Activated naive CD4-positive, alpha-beta T cell treated with anti-CD3 and anti-CD28 coated beads for 36 hours (primary cell): ENCODE measurements at regions not wholly inside any gene's neighbourhood (a gene's known extent, or its start where the extent isn't known, plus 50 kb on each side); places are given as distances from the start of the nearest gene placed in this dataset.
"Not testable (repeated sequence)": the region's sequence is repeated elsewhere in the genome, so short reads cannot be mapped to it uniquely, and the experiment has no call there.

ENCODE experiments used
- CTCF ChIA-PET: fragments of 350-600 bp; sonication (Branson Sonifier 250); formaldehyde crosslinking; loops from one replicate; lab custom pipeline; 2021; ENCODE audit warnings: antibody characterized with exemption; lab: Charles Lee
- DNase-seq: peaks from one replicate; pipeline ENCODE4 v3.0.0-alpha.2; 2020
- H3K27ac Mint-ChIP-seq: one replicate; pipeline ENCODE4 v1.8.0; 2021; ENCODE audit warnings: mild to moderate bottlenecking, mixed read lengths
- H3K27me3 Mint-ChIP-seq: one replicate; pipeline ENCODE4 v1.8.0; 2021; ENCODE audit warnings: low read depth, mixed read lengths
- H3K36me3 Mint-ChIP-seq: one replicate; pipeline ENCODE4 v1.8.0; 2021; ENCODE audit warnings: low read depth, mixed read lengths
- H3K4me1 Mint-ChIP-seq: one replicate; pipeline ENCODE4 v1.8.0; 2021; ENCODE audit warnings: low read depth, mixed read lengths
- H3K4me3 Mint-ChIP-seq: one replicate; pipeline ENCODE4 v1.8.0; 2021; ENCODE audit warnings: mild to moderate bottlenecking, moderate library complexity, mixed read lengths
- H3K9me3 Mint-ChIP-seq: one replicate; pipeline ENCODE4 v1.8.0; 2021; ENCODE audit warnings: mixed read lengths
- intact Hi-C: fragments of 100-400 bp; cut with micrococcal nuclease; formaldehyde crosslinking; loops from one replicate; pipeline ENCODE4 v1.15.1; 2023

GRCh38 chr4:129822701-129823100 lies 726.7 kb downstream of the C4orf33 start:
- no peak overlapping the region for H3K27ac Mint-ChIP-seq
- no peaks in the 10 kb centered on the region for H3K36me3 Mint-ChIP-seq
- no peak overlapping the region for H3K4me3 Mint-ChIP-seq
- CTCF ChIA-PET: no interaction called here
- no peaks in the 10 kb centered on the region for H3K9me3 Mint-ChIP-seq
- H3K4me1 Mint-ChIP-seq: no peaks in the 10 kb centered on the region
- H3K27me3 Mint-ChIP-seq: no peaks in the 10 kb centered on the region
- no peak for DNase-seq
- intact Hi-C loops: no loop called here

GRCh38 chr4:129823105-129823504 lies 727.2 kb downstream of the C4orf33 start:
- Mint-ChIP-seq H3K27me3 (no peaks in the 10 kb centered on the region), H3K36me3 (no peaks in the 10 kb centered on the region), H3K4me3 (no peak overlapping the region), H3K9me3 (no peaks in the 10 kb centered on the region), H3K27ac (no peak overlapping the region), H3K4me1 (no peaks in the 10 kb centered on the region)
- CTCF ChIA-PET: no interaction called here
- intact Hi-C loops: no loop called here
- no peak for DNase-seq

GRCh38 chr4:129829373-129829772 lies 733.4 kb downstream of the C4orf33 start:
- Mint-ChIP-seq H3K4me3 (no peak overlapping the region), H3K27ac (no peak overlapping the region), H3K4me1 (no peaks in the 10 kb centered on the region), H3K36me3 (no peaks in the 10 kb centered on the region), H3K9me3 (no peaks in the 10 kb centered on the region), H3K27me3 (no peaks in the 10 kb centered on the region)
- intact Hi-C loops: no loop called here
- CTCF ChIA-PET: no interaction called here
- no peak for DNase-seq

GRCh38 chr4:129839687-129840086 lies 743.7 kb downstream of the C4orf33 start:
- Mint-ChIP-seq H3K27ac (no peak overlapping the region), H3K4me3 (no peak overlapping the region), H3K9me3 (peaks cover 7% of the 10 kb centered on the region), H3K36me3 (no peaks in the 10 kb centered on the region), H3K27me3 (no peaks in the 10 kb centered on the region), H3K4me1 (no peaks in the 10 kb centered on the region)
- no peak for DNase-seq
- intact Hi-C loops: no loop called here
- CTCF ChIA-PET: no interaction called here

GRCh38 chr4:129842096-129842495 lies 746.1 kb downstream of the C4orf33 start:
- Mint-ChIP-seq H3K4me3 (no peak overlapping the region), H3K27ac (no peak overlapping the region), H3K27me3 (no peaks in the 10 kb centered on the region), H3K4me1 (no peaks in the 10 kb centered on the region), H3K36me3 (no peaks in the 10 kb centered on the region), H3K9me3 (peaks cover 10% of the 10 kb centered on the region)
- DNase-seq: no peak
- CTCF ChIA-PET: no interaction called here
- intact Hi-C loops: no loop called here

- Mint-ChIP-seq H3K9me3 (no peaks in the 10 kb centered on the region), H3K4me3 (no peak overlapping the region), H3K36me3 (no peaks in the 10 kb centered on the region), H3K27ac (no peak overlapping the region), H3K4me1 (no peaks in the 10 kb centered on the region), H3K27me3 (no peaks in the 10 kb centered on the region)
- CTCF ChIA-PET: no interaction called here
- no peak for DNase-seq
- intact Hi-C loops: no loop called here
These were observed 756.5 kb downstream of the C4orf33 start for GRCh38 chr4:129852434-129852833.

- H3K4me3 Mint-ChIP-seq, CTCF ChIA-PET, H3K4me1 Mint-ChIP-seq, intact Hi-C loops, H3K27ac Mint-ChIP-seq, DNase-seq, H3K36me3 Mint-ChIP-seq, H3K27me3 Mint-ChIP-seq, H3K9me3 Mint-ChIP-seq: not testable (repeated sequence)
These were observed 757.9 kb downstream of the C4orf33 start for GRCh38 chr4:129853685-129854467.

- H3K9me3 Mint-ChIP-seq: peaks cover 8% of the 10 kb centered on the region
- CTCF ChIA-PET: no interaction called here
- no peaks in the 10 kb centered on the region for H3K4me1 Mint-ChIP-seq
- intact Hi-C loops: no loop called here
- no peak overlapping the region for H3K4me3 Mint-ChIP-seq
- H3K27me3 Mint-ChIP-seq: no peaks in the 10 kb centered on the region
- H3K27ac Mint-ChIP-seq: no peak overlapping the region
- H3K36me3 Mint-ChIP-seq: no peaks in the 10 kb centered on the region
- no peak for DNase-seq
These were observed 766.5 kb downstream of the C4orf33 start for GRCh38 chr4:129862461-129862860.

- DNase-seq: no peak
- intact Hi-C loops: no loop called here
- Mint-ChIP-seq H3K9me3 (peaks cover 8% of the 10 kb centered on the region), H3K4me1 (no peaks in the 10 kb centered on the region), H3K27ac (no peak overlapping the region), H3K36me3 (no peaks in the 10 kb centered on the region), H3K27me3 (no peaks in the 10 kb centered on the region), H3K4me3 (no peak overlapping the region)
- CTCF ChIA-PET: no interaction called here
These were observed 767.3 kb downstream of the C4orf33 start for GRCh38 chr4:129863206-129863605.

GRCh38 chr4:129883996-129884395 lies 788.0 kb downstream of the C4orf33 start:
- Mint-ChIP-seq H3K4me1 (no peaks in the 10 kb centered on the region), H3K27me3 (no peaks in the 10 kb centered on the region), H3K4me3 (no peak overlapping the region), H3K27ac (no peak overlapping the region), H3K9me3 (peaks cover 10% of the 10 kb centered on the region), H3K36me3 (no peaks in the 10 kb centered on the region)
- no peak for DNase-seq
- intact Hi-C loops: no loop called here
- CTCF ChIA-PET: no interaction called here

- DNase-seq: no peak
- Mint-ChIP-seq H3K36me3 (no peaks in the 10 kb centered on the region), H3K27me3 (no peaks in the 10 kb centered on the region), H3K9me3 (peaks cover 10% of the 10 kb centered on the region), H3K27ac (no peak overlapping the region), H3K4me1 (no peaks in the 10 kb centered on the region), H3K4me3 (no peak overlapping the region)
- intact Hi-C loops: loop anchor here (2.0 kb wide), 1 partner anchor 18 kb away; no protein-coding TSS in a partner anchor
- CTCF ChIA-PET: no interaction called here
These were observed 801.2 kb downstream of the C4orf33 start for GRCh38 chr4:129897111-129897510.

GRCh38 chr4:129899849-129900248 lies 803.9 kb downstream of the C4orf33 start:
- Mint-ChIP-seq H3K9me3 (peaks cover 10% of the 10 kb centered on the region), H3K27me3 (no peaks in the 10 kb centered on the region), H3K27ac (no peak overlapping the region), H3K36me3 (no peaks in the 10 kb centered on the region), H3K4me3 (no peak overlapping the region), H3K4me1 (no peaks in the 10 kb centered on the region)
- intact Hi-C loops: no loop called here
- DNase-seq: no peak
- CTCF ChIA-PET: no interaction called here

GRCh38 chr4:129900430-129900953 lies 804.5 kb downstream of the C4orf33 start:
- Mint-ChIP-seq H3K27ac (no peak overlapping the region), H3K4me1 (no peaks in the 10 kb centered on the region), H3K36me3 (no peaks in the 10 kb centered on the region), H3K4me3 (no peak overlapping the region), H3K9me3 (peaks cover 10% of the 10 kb centered on the region), H3K27me3 (no peaks in the 10 kb centered on the region)
- CTCF ChIA-PET: no interaction called here
- intact Hi-C loops: no loop called here
- no peak for DNase-seq
